ENCODE measurements at regions not wholly inside any gene's neighbourhood (a gene's known extent, or its start where the extent isn't known, plus 50 kb on each side); places are given as distances from the start of the nearest gene placed in this dataset.

DNA sequence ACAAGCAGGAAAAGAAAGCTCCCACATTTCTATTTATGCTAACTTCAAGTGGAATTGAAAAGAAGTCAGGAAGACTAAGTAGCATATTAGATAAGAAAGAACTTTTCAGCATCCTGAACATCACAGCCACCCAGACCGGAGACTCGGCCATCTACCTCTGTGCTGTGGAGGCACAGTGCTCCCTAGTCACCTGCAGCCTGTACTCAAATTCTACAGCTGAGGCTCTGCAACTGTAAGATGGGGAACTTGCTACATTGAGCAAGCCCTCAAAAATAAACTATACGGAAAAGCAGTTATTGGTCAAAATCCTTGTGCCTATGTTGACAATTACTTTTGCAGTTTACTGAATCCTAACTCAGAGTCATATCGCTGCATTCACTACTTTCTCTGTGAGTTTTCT is 361.9 kb downstream of the DAD1 start:
- TF ChIP-seq, protein P1, sequence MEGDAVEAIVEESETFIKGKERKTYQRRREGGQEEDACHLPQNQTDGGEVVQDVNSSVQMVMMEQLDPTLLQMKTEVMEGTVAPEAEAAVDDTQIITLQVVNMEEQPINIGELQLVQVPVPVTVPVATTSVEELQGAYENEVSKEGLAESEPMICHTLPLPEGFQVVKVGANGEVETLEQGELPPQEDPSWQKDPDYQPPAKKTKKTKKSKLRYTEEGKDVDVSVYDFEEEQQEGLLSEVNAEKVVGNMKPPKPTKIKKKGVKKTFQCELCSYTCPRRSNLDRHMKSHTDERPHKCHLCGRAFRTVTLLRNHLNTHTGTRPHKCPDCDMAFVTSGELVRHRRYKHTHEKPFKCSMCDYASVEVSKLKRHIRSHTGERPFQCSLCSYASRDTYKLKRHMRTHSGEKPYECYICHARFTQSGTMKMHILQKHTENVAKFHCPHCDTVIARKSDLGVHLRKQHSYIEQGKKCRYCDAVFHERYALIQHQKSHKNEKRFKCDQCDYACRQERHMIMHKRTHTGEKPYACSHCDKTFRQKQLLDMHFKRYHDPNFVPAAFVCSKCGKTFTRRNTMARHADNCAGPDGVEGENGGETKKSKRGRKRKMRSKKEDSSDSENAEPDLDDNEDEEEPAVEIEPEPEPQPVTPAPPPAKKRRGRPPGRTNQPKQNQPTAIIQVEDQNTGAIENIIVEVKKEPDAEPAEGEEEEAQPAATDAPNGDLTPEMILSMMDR (IDR thresholded peaks at IDR 0.05; ENCODE audit: insufficient read depth, low read length): no peak
- no peak for TF ChIP-seq POLR2AphosphoS5 (IDR thresholded peaks at IDR 0.05; ENCODE audit: low read depth)
- TF ChIP-seq, protein P2, sequence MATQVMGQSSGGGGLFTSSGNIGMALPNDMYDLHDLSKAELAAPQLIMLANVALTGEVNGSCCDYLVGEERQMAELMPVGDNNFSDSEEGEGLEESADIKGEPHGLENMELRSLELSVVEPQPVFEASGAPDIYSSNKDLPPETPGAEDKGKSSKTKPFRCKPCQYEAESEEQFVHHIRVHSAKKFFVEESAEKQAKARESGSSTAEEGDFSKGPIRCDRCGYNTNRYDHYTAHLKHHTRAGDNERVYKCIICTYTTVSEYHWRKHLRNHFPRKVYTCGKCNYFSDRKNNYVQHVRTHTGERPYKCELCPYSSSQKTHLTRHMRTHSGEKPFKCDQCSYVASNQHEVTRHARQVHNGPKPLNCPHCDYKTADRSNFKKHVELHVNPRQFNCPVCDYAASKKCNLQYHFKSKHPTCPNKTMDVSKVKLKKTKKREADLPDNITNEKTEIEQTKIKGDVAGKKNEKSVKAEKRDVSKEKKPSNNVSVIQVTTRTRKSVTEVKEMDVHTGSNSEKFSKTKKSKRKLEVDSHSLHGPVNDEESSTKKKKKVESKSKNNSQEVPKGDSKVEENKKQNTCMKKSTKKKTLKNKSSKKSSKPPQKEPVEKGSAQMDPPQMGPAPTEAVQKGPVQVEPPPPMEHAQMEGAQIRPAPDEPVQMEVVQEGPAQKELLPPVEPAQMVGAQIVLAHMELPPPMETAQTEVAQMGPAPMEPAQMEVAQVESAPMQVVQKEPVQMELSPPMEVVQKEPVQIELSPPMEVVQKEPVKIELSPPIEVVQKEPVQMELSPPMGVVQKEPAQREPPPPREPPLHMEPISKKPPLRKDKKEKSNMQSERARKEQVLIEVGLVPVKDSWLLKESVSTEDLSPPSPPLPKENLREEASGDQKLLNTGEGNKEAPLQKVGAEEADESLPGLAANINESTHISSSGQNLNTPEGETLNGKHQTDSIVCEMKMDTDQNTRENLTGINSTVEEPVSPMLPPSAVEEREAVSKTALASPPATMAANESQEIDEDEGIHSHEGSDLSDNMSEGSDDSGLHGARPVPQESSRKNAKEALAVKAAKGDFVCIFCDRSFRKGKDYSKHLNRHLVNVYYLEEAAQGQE (IDR thresholded peaks at IDR 0.05; ENCODE audit: insufficient replicate concordance, low read depth): no peak
- TF ChIP-seq SPI1 (IDR thresholded peaks at IDR 0.05; ENCODE audit: borderline replicate concordance, low read depth): no peak
